SK-N-SH (cell line): ENCODE measurements at regions not wholly inside any gene's neighbourhood (a gene's known extent, or its start where the extent isn't known, plus 50 kb on each side); places are given as distances from the start of the nearest gene placed in this dataset.

Source experiments
- EZH2phosphoT487 ChIP-seq: fragments of 200-600 bp; sonication (generic); IDR thresholded peaks from 2 replicates; pipeline ENCODE4 v1.6.1; 2017; ENCODE audit warnings: low read depth, mixed run types, mild to moderate bottlenecking, antibody characterized with exemption, moderate library complexity, borderline replicate concordance
- GATA2 ChIP-seq: sonication (generic); formaldehyde crosslinking; IDR thresholded peaks from 2 replicates; pipeline ENCODE4 v1.5.0; 2020; ENCODE audit warnings: mild to moderate bottlenecking, missing genetic modification reagents
- JUND ChIP-seq: IDR thresholded peaks from 2 replicates; pipeline ENCODE4 v1.4.0; 2012
- MXI1 ChIP-seq: IDR thresholded peaks from 2 replicates; pipeline ENCODE4 v1.6.1; 2012; ENCODE audit warnings: mild to moderate bottlenecking, low read depth, low read length, improper control_type of control experiment
- POLR2AphosphoS5 ChIP-seq: IDR thresholded peaks from 2 replicates; pipeline ENCODE4 v1.6.1; 2012; ENCODE audit warnings: low read depth, low read length
- RAD21 ChIP-seq: IDR thresholded peaks from 2 replicates; pipeline ENCODE4 v1.6.1; 2012; ENCODE audit warnings: mild to moderate bottlenecking, low read length
- RCOR1 ChIP-seq: fragments of 150-350 bp; IDR thresholded peaks from 2 replicates; pipeline ENCODE4 v1.6.1; 2017; ENCODE audit warnings: antibody characterized with exemption, low read length
- RFX5 ChIP-seq: IDR thresholded peaks from 2 replicates; pipeline ENCODE4 v1.6.1; 2012; ENCODE audit warnings: mild to moderate bottlenecking, improper control_type of control experiment, low read length
- RXRA ChIP-seq: IDR thresholded peaks from 2 replicates; pipeline ENCODE4 v1.4.0; 2012; ENCODE audit warnings: low read depth, mild to moderate bottlenecking, borderline replicate concordance
- TAF1 ChIP-seq: IDR thresholded peaks from 2 replicates; pipeline ENCODE4 v1.6.1; 2012; ENCODE audit warnings: low read depth, mild to moderate bottlenecking, low read length, moderate library complexity, borderline replicate concordance
- TF ChIP-seq, protein P1 (sequence below): fragments of 200-600 bp; sonication (generic); IDR thresholded peaks from 2 replicates; pipeline ENCODE4 v1.6.1; 2017; ENCODE audit warnings: antibody characterized with exemption, mild to moderate bottlenecking, moderate library complexity
- TF ChIP-seq, protein P2 (sequence below): IDR thresholded peaks from 2 replicates; pipeline ENCODE4 v1.6.1; 2012; ENCODE audit warnings: mild to moderate bottlenecking, low read depth, low read length, moderate library complexity

DNA sequence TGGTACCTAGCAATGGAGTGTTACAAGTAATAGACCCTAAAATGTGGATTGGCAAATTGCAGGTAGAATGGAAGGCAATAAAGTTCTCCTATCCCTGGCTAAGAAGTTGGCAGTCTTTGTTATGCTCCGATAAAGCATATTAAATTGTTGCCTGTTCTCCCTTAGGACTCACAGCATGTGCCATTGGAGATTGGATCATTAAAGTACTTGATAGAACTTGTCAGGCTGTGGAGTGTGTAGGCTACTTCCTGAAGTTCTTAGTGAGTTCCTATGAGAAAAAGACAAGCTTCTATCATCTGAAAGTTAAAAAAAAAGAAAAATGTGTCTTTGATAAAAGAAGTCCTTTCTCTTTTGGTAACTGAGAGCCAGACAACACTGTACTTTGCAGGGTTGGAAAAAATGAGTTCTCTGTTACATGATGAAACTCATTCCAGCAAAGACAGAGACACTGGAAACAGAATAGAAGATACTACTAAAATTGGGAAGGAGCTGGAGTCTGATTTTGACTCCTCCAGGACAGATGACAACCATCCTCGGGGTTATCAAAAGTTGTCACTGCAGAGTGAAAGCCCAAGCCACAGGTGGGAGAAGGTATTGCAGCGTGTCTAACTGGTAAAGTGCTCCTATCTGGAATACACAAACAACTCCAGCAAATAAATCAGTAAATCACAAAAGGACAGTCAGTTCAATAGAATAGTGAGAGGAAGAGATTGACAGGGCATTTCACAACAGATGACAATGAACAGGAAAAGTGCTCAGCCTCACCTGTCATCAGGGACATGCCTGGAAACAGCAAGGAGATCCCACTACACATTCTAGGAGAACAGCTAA lies 87.5 kb upstream of the WDR26 start:
- TF ChIP-seq, protein P1, sequence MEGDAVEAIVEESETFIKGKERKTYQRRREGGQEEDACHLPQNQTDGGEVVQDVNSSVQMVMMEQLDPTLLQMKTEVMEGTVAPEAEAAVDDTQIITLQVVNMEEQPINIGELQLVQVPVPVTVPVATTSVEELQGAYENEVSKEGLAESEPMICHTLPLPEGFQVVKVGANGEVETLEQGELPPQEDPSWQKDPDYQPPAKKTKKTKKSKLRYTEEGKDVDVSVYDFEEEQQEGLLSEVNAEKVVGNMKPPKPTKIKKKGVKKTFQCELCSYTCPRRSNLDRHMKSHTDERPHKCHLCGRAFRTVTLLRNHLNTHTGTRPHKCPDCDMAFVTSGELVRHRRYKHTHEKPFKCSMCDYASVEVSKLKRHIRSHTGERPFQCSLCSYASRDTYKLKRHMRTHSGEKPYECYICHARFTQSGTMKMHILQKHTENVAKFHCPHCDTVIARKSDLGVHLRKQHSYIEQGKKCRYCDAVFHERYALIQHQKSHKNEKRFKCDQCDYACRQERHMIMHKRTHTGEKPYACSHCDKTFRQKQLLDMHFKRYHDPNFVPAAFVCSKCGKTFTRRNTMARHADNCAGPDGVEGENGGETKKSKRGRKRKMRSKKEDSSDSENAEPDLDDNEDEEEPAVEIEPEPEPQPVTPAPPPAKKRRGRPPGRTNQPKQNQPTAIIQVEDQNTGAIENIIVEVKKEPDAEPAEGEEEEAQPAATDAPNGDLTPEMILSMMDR = peak; percentile 28
- TF ChIP-seq RAD21 = no peak
- no peak for TF ChIP-seq RXRA
- TF ChIP-seq RCOR1 = no peak
- TF ChIP-seq, protein P2, sequence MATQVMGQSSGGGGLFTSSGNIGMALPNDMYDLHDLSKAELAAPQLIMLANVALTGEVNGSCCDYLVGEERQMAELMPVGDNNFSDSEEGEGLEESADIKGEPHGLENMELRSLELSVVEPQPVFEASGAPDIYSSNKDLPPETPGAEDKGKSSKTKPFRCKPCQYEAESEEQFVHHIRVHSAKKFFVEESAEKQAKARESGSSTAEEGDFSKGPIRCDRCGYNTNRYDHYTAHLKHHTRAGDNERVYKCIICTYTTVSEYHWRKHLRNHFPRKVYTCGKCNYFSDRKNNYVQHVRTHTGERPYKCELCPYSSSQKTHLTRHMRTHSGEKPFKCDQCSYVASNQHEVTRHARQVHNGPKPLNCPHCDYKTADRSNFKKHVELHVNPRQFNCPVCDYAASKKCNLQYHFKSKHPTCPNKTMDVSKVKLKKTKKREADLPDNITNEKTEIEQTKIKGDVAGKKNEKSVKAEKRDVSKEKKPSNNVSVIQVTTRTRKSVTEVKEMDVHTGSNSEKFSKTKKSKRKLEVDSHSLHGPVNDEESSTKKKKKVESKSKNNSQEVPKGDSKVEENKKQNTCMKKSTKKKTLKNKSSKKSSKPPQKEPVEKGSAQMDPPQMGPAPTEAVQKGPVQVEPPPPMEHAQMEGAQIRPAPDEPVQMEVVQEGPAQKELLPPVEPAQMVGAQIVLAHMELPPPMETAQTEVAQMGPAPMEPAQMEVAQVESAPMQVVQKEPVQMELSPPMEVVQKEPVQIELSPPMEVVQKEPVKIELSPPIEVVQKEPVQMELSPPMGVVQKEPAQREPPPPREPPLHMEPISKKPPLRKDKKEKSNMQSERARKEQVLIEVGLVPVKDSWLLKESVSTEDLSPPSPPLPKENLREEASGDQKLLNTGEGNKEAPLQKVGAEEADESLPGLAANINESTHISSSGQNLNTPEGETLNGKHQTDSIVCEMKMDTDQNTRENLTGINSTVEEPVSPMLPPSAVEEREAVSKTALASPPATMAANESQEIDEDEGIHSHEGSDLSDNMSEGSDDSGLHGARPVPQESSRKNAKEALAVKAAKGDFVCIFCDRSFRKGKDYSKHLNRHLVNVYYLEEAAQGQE = no peak
- TF ChIP-seq TAF1 = no peak
- no peak for TF ChIP-seq POLR2AphosphoS5
- no peak for TF ChIP-seq MXI1
- no peak for TF ChIP-seq EZH2phosphoT487
- TF ChIP-seq GATA2 (CRISPR knock-in tag) = no peak
- TF ChIP-seq JUND = no peak
- TF ChIP-seq RFX5 = no peak
